Heart left ventricle (tissue), 16 donors: ENCODE measurements at regions not wholly inside any gene's neighbourhood (a gene's known extent, or its start where the extent isn't known, plus 50 kb on each side); places are given as distances from the start of the nearest gene placed in this dataset.

ENCODE experiments used
- ATAC-seq, 4 donors: fragments of 200-7000 bp; cut with Tn5 transposase; one replicate each; pipeline ENCODE4 v1.9.1; 2020 to 2022; ENCODE audit warnings: moderate library complexity in 4 of 4, mild to moderate bottlenecking in 3 of 4, moderate number of reproducible peaks in 1 of 4
- DNase-seq, 5 donors: peaks; one replicate each; pipeline ENCODE4 v3.0.0-alpha.2; 2020
- H3K27ac ChIP-seq, 12 donors: fragments of 200-600 bp; sonication (generic) in 4 of 12; one replicate each; pipeline versions ENCODE4 v1.5.0 to v1.8.0; 2016 to 2022; ENCODE audit warnings: mild to moderate bottlenecking in 2 of 12
- H3K27me3 ChIP-seq, 9 donors: fragments of 200-600 bp; sonication (generic) in 2 of 9; one replicate each; pipeline versions ENCODE4 v1.5.1 to v1.8.0; 2016 to 2022; ENCODE audit warnings: mild to moderate bottlenecking in 3 of 9
- H3K36me3 ChIP-seq, 9 donors: fragments of 200-600 bp; sonication (generic) in 2 of 9; one replicate each; pipeline versions ENCODE4 v1.5.0 to v1.8.0; 2018 to 2022; ENCODE audit warnings: mild to moderate bottlenecking in 2 of 9
- H3K4me1 ChIP-seq, 12 donors: fragments of 200-600 bp; sonication (generic) in 4 of 12; one replicate each; pipeline versions ENCODE4 v1.5.0 to v1.8.0; 2016 to 2022; ENCODE audit warnings: mild to moderate bottlenecking in 3 of 12
- H3K4me3 ChIP-seq, 12 donors: fragments of 200-600 bp; sonication (generic) in 4 of 12; one replicate each; pipeline versions ENCODE4 v1.5.0 to v1.8.0; 2017 to 2022; ENCODE audit warnings: mild to moderate bottlenecking in 9 of 12, moderate library complexity in 4 of 12
- H3K9me3 ChIP-seq, 12 donors: fragments of 200-600 bp; sonication (generic) in 4 of 12; one replicate each; pipeline versions ENCODE4 v1.5.0 to v1.8.0; 2016 to 2022; ENCODE audit warnings: mild to moderate bottlenecking in 1 of 12
- POLR2A ChIP-seq, 2 donors: fragments of 450-650 bp; IDR thresholded peaks; one replicate each; pipeline ENCODE4 v1.6.1; 2017; ENCODE audit warnings: antibody characterized with exemption in 2 of 2, mild to moderate bottlenecking in 2 of 2, moderate library complexity in 2 of 2
- WGBS, 4 donors: extraction: QIAGEN DNeasy Blood & Tissue Kit in 2 of 4; methylation state at CpG; one replicate each; pipeline versions ENCODE4 v1.1.5 to v1.1.7; 2013 to 2018; 5-methylcytosine and 5-hydroxymethylcytosine counted together
- intact Hi-C, 10 donors: fragments of 100-400 bp; cut with DNase I; formaldehyde crosslinking; loops; one replicate each; pipeline versions ENCODE4 v1.11.1 to v1.14.2; 2022
- TF ChIP-seq, protein P1 (sequence below), 12 donors: fragments of 200-600 bp; sonication (generic) in 4 of 12; IDR thresholded peaks; one replicate each; pipeline versions ENCODE4 v1.5.0 to v1.8.0; 2018 to 2022; ENCODE audit warnings: antibody characterized with exemption in 12 of 12, mild to moderate bottlenecking in 5 of 12
- donor health status: ischemic (EF 13 %, LVEDD 7.1; RV severe dilation, severe dysfunction).
- donor health status: healthy with polysubstance abuse.
- donor health status: DM: no; HTN: yes; CAD: no.
- donor health status: DM: no; HTN: no; CAD: no.
- donor health status: ischemic (EF 25% LVEDD 6.9; RV normal size, moderate dysfunction).
- donor health status: ischemic (EF 25% LVEDD 5.7; RV mildly dilated, moderate dysfunction).
- donor health status: healthy.
- donor health status: DM: yes; HTN: yes; CAD: no.
- donor health status: ischemic (EF 35%, LVEDD 5.7; RV mildly dilated, moderate dysfunction).
- donor health status: nonischemic (EF 11% LVEDD 7.7; RV severe dilation, severe dysfunction).
- donor health status: DM: yes; HTN: yes; CAD: no.
- donor health status: PGD.
- donor health status: ischemic (EF 29% LVEDD 5.4; RV normal size, mild dysfunction).
- donor health status: nonischemic (EF 23%, LVEDD 6.1; RV moderate dilation, normal function).

DNA sequence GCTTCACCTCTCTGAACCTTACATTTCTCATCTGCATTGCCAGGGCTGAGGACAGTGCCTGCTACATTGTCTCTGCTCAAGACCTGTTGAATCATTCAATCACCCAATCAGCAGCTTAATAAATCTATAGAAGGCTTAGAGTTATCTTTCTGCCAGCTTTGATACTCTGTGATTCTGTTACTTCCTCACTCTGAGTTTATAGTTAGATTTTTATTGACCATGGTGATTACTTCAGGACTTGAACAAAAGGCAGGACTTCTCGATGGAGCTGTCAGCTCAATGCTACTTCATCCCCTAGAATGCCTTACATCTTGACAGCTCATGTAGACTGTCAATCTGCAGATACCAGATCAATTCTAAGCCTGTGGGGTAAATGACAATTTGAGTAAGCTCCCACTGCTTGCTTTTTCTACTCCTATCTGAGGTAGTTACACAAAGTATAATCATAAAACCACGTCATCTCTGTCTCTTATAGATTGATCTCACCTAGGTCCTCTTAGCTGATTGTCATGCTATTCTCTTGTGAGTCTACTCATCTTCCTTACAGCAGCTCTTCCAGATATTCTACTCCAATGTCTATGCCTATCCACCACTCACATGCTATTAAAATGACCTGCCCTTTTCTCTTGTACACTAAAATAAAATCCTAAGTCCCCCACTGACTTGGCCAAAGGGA, 318.3 kb upstream of the CA10 start:
- Histone ChIP-seq H3K27me3 (no peaks in the 10 kb centered on the region), H3K36me3 (no peaks in the 10 kb centered on the region), H3K4me1 (no peaks in the 10 kb centered on the region), H3K27ac (no peak overlapping the region), H3K9me3 (peaks cover 0 to under 1% (median 0%) of the 10 kb centered on the region in 12 donors), H3K4me3 (no peak overlapping the region)
- no peak for DNase-seq
- TF ChIP-seq, protein P1, sequence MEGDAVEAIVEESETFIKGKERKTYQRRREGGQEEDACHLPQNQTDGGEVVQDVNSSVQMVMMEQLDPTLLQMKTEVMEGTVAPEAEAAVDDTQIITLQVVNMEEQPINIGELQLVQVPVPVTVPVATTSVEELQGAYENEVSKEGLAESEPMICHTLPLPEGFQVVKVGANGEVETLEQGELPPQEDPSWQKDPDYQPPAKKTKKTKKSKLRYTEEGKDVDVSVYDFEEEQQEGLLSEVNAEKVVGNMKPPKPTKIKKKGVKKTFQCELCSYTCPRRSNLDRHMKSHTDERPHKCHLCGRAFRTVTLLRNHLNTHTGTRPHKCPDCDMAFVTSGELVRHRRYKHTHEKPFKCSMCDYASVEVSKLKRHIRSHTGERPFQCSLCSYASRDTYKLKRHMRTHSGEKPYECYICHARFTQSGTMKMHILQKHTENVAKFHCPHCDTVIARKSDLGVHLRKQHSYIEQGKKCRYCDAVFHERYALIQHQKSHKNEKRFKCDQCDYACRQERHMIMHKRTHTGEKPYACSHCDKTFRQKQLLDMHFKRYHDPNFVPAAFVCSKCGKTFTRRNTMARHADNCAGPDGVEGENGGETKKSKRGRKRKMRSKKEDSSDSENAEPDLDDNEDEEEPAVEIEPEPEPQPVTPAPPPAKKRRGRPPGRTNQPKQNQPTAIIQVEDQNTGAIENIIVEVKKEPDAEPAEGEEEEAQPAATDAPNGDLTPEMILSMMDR (IDR thresholded peaks at IDR 0.05) = no peak
- no peak for TF ChIP-seq POLR2A (IDR thresholded peaks at IDR 0.05)
- no peak for ATAC-seq
- WGBS, 4 donors = 56 to 88% (median 75%) methylated on average over 2 of the region's 2 CpGs
- intact Hi-C loops = no loop called here

DNA sequence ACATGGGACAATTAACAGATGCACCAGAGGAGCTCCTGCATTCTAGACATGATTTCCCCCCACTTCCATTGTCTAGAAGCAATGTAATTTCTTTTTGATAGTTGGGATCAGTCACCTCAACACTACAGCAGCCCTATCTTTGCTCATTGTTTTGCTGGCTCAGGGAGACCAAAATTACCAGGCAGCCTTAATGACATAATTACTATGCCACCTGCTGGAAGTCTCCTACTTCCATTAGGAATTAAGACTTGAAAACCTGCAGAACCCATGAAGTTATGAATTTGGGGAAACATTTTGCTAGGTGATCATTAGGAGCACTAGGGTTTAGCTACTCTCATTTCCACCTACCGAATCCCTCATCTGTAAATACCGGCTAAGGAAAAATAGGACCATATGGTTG, 312.0 kb upstream of the CA10 start:
- ATAC-seq = no peak
- intact Hi-C loops = no loop called here
- no peak overlapping the region for H3K4me3 ChIP-seq
- H3K9me3 ChIP-seq = no peaks in the 10 kb centered on the region
- DNase-seq = no peak
- no peak for TF ChIP-seq POLR2A (IDR thresholded peaks at IDR 0.05)
- TF ChIP-seq, protein P1 (IDR thresholded peaks at IDR 0.05) = no peak
- H3K27me3 ChIP-seq = no peaks in the 10 kb centered on the region
- no peaks in the 10 kb centered on the region for H3K36me3 ChIP-seq
- H3K27ac ChIP-seq = no peak overlapping the region
- H3K4me1 ChIP-seq = no peaks in the 10 kb centered on the region
- WGBS, 4 donors = 89 to 96% (median 94%) methylated on average over 2 of the region's 2 CpGs

DNA sequence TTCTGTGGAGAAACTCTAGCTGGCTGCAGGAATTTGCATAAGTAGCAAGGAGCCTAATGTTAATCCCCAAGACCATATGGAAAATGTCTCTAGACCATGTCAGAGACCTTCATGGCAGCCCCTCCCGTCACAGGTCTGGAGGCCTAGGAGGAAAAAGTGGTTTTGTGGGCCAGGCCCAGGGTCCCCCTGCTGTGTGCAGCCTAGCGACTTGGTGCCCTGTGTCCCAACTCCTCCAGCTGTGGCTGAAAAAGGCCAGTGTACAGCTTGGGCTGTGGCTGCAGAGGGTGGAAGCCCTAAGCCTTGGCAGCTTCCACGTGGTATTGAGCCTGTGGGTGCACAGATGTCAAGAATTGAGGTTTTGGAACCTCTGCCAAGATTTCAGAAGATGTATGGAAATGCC, 306.9 kb upstream of the CA10 start:
- WGBS, 4 donors = 47 to 66% (median 62%) methylated on average over 3 of the region's 3 CpGs
- Histone ChIP-seq H3K4me3 (no peak overlapping the region), H3K27me3 (no peaks in the 10 kb centered on the region), H3K36me3 (no peaks in the 10 kb centered on the region), H3K9me3 (no peaks in the 10 kb centered on the region), H3K27ac (no peak overlapping the region), H3K4me1 (no peaks in the 10 kb centered on the region)
- no peak for DNase-seq
- intact Hi-C loops = no loop called here
- TF ChIP-seq, protein P1 (IDR thresholded peaks at IDR 0.05) = no peak
- no peak for TF ChIP-seq POLR2A (IDR thresholded peaks at IDR 0.05)
- no peak for ATAC-seq

DNA sequence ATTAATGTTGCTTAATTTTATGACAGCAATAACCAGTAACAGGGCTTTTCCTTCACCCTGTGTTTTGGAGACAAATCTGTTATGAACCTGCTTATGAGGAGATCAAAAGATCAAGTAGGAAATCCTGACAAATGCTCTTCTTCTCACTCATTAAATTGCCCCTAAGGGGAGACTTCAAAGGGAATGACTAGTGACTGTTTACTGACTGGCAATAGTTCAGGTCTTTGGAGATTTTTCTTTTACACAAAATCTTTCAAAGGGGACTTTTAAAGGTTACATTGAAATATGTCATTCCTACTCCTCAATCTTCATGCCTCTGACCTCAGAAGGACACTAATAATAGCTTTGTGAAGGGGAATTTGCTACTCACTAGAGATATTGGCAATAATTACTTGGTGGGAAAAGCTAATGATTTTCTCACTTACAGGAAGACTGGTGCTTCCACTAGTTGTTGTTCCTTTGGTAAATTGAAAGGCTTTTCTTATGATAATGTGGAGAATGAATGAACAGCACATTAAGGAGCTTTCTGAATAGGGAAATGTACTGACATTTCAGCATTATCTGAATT, 292.9 kb upstream of the CA10 start:
- Histone ChIP-seq H3K9me3 (peaks cover 0 to 5% (median 0%) of the 10 kb centered on the region in 12 donors), H3K36me3 (no peaks in the 10 kb centered on the region), H3K4me3 (no peak overlapping the region), H3K4me1 (no peaks in the 10 kb centered on the region), H3K27me3 (no peaks in the 10 kb centered on the region), H3K27ac (no peak overlapping the region)
- intact Hi-C loops = no loop called here
- no peak for TF ChIP-seq POLR2A (IDR thresholded peaks at IDR 0.05)
- TF ChIP-seq, protein P1 (IDR thresholded peaks at IDR 0.05) = no peak
- DNase-seq (no peak), ATAC-seq (no peak)
